A549 (cell line): ENCODE measurements at regions not wholly inside any gene's neighbourhood (a gene's known extent, or its start where the extent isn't known, plus 50 kb on each side); places are given as distances from the start of the nearest gene placed in this dataset.

Source experiments
- ATAC-seq, 2 experiments: fragments of 200-7000 bp in 1 of 2; fragments of >200 bp in 1 of 2; cut with Nextera tagmentation in 1 of 2; cut with Tn5 transposase in 1 of 2; 3 replicates each; pipeline versions ENCODE4 v1.8.0 to v1.9.1; 2018 to 2020; ENCODE audit warnings: mild to moderate bottlenecking in 1 of 2, moderate library complexity in 1 of 2
- CTCF ChIA-PET: fragments of 300-600 bp; sonication (Branson Sonifier 250); formaldehyde crosslinking; extraction: SDS; loops from one replicate; lab custom pipeline; 2021; ENCODE audit warnings: antibody characterized with exemption, inconsistent platforms; lab: Yijun Ruan, JAX
- POLR2A ChIA-PET: fragments of 350-600 bp; formaldehyde crosslinking; extraction: SDS; loops from one replicate; lab custom pipeline; 2021; ENCODE audit warnings: antibody characterized with exemption, inconsistent platforms; lab: Yijun Ruan, JAX
- DNase-seq, 2 experiments: peaks; one replicate each; pipeline versions ENCODE4 v3.0.0 to v3.0.0-alpha.2; 2011 to 2016; ENCODE audit warnings: low read depth in 1 of 2, low spot score in 1 of 2
- FAIRE-seq: peaks from 2 replicates; lab custom pipeline; 2011; peaks lifted over from hg19 to GRCh38; lab: Jason Lieb, UNC
- H3K27ac ChIP-seq, 2 experiments: fragments of >200 bp; sonication (Bioruptor Twin); formaldehyde crosslinking; 3 replicates each; pipeline ENCODE4 v1.5.1; 2016 to 2017
- H3K4me1 ChIP-seq: fragments of >200 bp; sonication (Bioruptor Twin); formaldehyde crosslinking; 3 replicates; pipeline ENCODE4 v1.6.1; 2016
- H3K4me2 ChIP-seq: fragments of >200 bp; sonication (Bioruptor Twin); formaldehyde crosslinking; 3 replicates; pipeline ENCODE4 v1.6.1; 2016
- H3K4me3 ChIP-seq: fragments of >200 bp; sonication (Bioruptor Twin); formaldehyde crosslinking; 3 replicates; pipeline ENCODE4 v1.5.1; 2016
- H3K9me3 ChIP-seq: fragments of >200 bp; sonication (Bioruptor Twin); formaldehyde crosslinking; 3 replicates; pipeline ENCODE4 v1.6.1; 2016
- ATOH8 ChIP-seq: fragments of 250-450 bp; sonication (Bioruptor Pico); IDR thresholded peaks from 2 replicates; pipeline ENCODE4 v1.5.0; 2020; ENCODE audit warnings: low read depth, mild to moderate bottlenecking, moderate library complexity
- BCL3 ChIP-seq: fragments of >200 bp; sonication (Bioruptor Twin); formaldehyde crosslinking; IDR thresholded peaks from 3 replicates; pipeline ENCODE4 v1.6.1; 2016
- BHLHE40 ChIP-seq: IDR thresholded peaks from 2 replicates; pipeline ENCODE4 v1.6.1; 2012; ENCODE audit warnings: low read depth, low read length, inconsistent platforms
- CHD2 ChIP-seq: fragments of 150-350 bp; IDR thresholded peaks from 2 replicates; pipeline ENCODE4 v1.6.1; 2014; ENCODE audit warnings: low read length; ENCODE audit not compliant: partially characterized antibody
- EHMT2 ChIP-seq: fragments of 200-600 bp; sonication (generic); IDR thresholded peaks from 2 replicates; pipeline ENCODE4 v1.6.1; 2016; ENCODE audit warnings: antibody characterized with exemption, low read depth, mild to moderate bottlenecking, moderate library complexity
- ELK1 ChIP-seq: fragments of 150-350 bp; IDR thresholded peaks from 2 replicates; pipeline ENCODE4 v1.6.1; 2014; ENCODE audit warnings: low read depth, mild to moderate bottlenecking, low read length
- ESRRA ChIP-seq: fragments of 150-350 bp; IDR thresholded peaks from 2 replicates; pipeline ENCODE4 v1.6.1; 2014; ENCODE audit warnings: mild to moderate bottlenecking, low read length, borderline replicate concordance
- FOSB ChIP-seq: fragments of 250-450 bp; sonication (Bioruptor Pico); IDR thresholded peaks from 2 replicates; pipeline ENCODE4 v1.5.0; 2020; ENCODE audit warnings: mild to moderate bottlenecking, moderate library complexity
- FOSL2 ChIP-seq, 2 experiments: fragments of 450-650 bp in 1 of 2; fragments of >200 bp in 1 of 2; sonication (Bioruptor Twin) in 1 of 2; formaldehyde crosslinking; IDR thresholded peaks; 2 replicates each; pipeline versions ENCODE4 v1.5.0 to v1.6.1; 2016 to 2020; ENCODE audit warnings: mild to moderate bottlenecking in 1 of 2, moderate library complexity in 1 of 2
- FOXS1 ChIP-seq: fragments of 250-450 bp; sonication (Bioruptor Pico); IDR thresholded peaks from 2 replicates; pipeline ENCODE4 v1.5.0; 2020; ENCODE audit warnings: mild to moderate bottlenecking, moderate library complexity
- HES2 ChIP-seq: fragments of >200 bp; sonication (Bioruptor Twin); formaldehyde crosslinking; IDR thresholded peaks from 2 replicates; pipeline ENCODE4 v1.6.1; 2016
- HEYL ChIP-seq: fragments of 250-450 bp; sonication (Bioruptor Pico); IDR thresholded peaks from 2 replicates; pipeline ENCODE4 v1.8.0; 2021; ENCODE audit warnings: mild to moderate bottlenecking, moderate library complexity
- KDM1A ChIP-seq: fragments of 200-600 bp; sonication (generic); IDR thresholded peaks from 2 replicates; pipeline ENCODE4 v1.6.1; 2016; ENCODE audit warnings: low read depth, mild to moderate bottlenecking
- MAZ ChIP-seq: fragments of 150-350 bp; IDR thresholded peaks from 2 replicates; pipeline ENCODE4 v1.6.1; 2014; ENCODE audit warnings: antibody characterized with exemption, low read depth, low read length, borderline replicate concordance
- MYC ChIP-seq: IDR thresholded peaks from 2 replicates; pipeline ENCODE4 v1.6.1; 2012; ENCODE audit warnings: mild to moderate bottlenecking, inconsistent platforms, low read length, improper control_type of control experiment, borderline replicate concordance
- NFE2L2 ChIP-seq: fragments of 150-350 bp; conservative IDR thresholded peaks from 2 replicates; pipeline ENCODE4 v1.6.1; 2014; ENCODE audit warnings: low read length
- PBX3 ChIP-seq: IDR thresholded peaks from 2 replicates; pipeline ENCODE4 v1.6.1; 2012
- PHF8 ChIP-seq: fragments of 200-600 bp; sonication (generic); IDR thresholded peaks from 2 replicates; pipeline ENCODE4 v1.6.1; 2016; ENCODE audit warnings: low read depth, mild to moderate bottlenecking, antibody characterized with exemption, moderate library complexity, borderline replicate concordance
- POLR2A ChIP-seq: IDR thresholded peaks from 2 replicates; pipeline ENCODE4 v1.6.1; 2012; ENCODE audit warnings: mild to moderate bottlenecking, low read length
- RAD21 ChIP-seq, 2 experiments: fragments of >200 bp in 1 of 2; sonication (Bioruptor Twin) in 1 of 2; formaldehyde crosslinking in 1 of 2; IDR thresholded peaks in 1 of 2; conservative IDR thresholded peaks in 1 of 2; 2 replicates in 1 of 2; 3 replicates in 1 of 2; pipeline ENCODE4 v1.6.1; 2012 to 2018; ENCODE audit warnings: inconsistent platforms in 1 of 2
- REST ChIP-seq: fragments of 200-600 bp; sonication (generic); IDR thresholded peaks from 2 replicates; pipeline ENCODE4 v1.6.1; 2016; ENCODE audit warnings: antibody characterized with exemption, mild to moderate bottlenecking, moderate library complexity
- RNF2 ChIP-seq: fragments of 200-600 bp; sonication (generic); IDR thresholded peaks from 2 replicates; pipeline ENCODE4 v1.6.1; 2016; ENCODE audit warnings: low read depth, mild to moderate bottlenecking, antibody characterized with exemption, moderate library complexity, borderline replicate concordance
- SMC3 ChIP-seq: fragments of >200 bp; sonication (Bioruptor Twin); formaldehyde crosslinking; IDR thresholded peaks from 3 replicates; pipeline ENCODE4 v1.6.1; 2018; ENCODE audit warnings: inconsistent platforms
- ZC3H11A ChIP-seq: fragments of 450-650 bp; IDR thresholded peaks from 2 replicates; pipeline ENCODE4 v1.6.1; 2014; ENCODE audit warnings: antibody characterized with exemption, mild to moderate bottlenecking
- WGBS: methylation state at CpG from one replicate; pipeline ENCODE4 v1.1.6; 2017; ENCODE audit errors: missing lambda C conversion rate; 5-methylcytosine and 5-hydroxymethylcytosine counted together

GRCh38 chr2:56500317-56500716 is 316.5 kb downstream of the CCDC85A start (continued):
- TF ChIP-seq REST (no peak), POLR2A (no peak), CHD2 (no peak), RAD21 (conservative IDR thresholded peaks at IDR 0.05 in 1 of 2, IDR thresholded peaks at IDR 0.05 in 1 of 2) (no peak)

- POLR2A ChIA-PET, result no interaction called here
- Histone ChIP-seq H3K4me2 (no peak overlapping the region), H3K4me3 (no peak overlapping the region)
- no peak for TF ChIP-seq ELK1
- no peak for TF ChIP-seq RAD21 (conservative IDR thresholded peaks at IDR 0.05 in 1 of 2, IDR thresholded peaks at IDR 0.05 in 1 of 2)
- TF ChIP-seq HES2, result no peak
- TF ChIP-seq FOSL2 (IDR thresholded peaks at IDR 0.05), result no peak
- no peak for TF ChIP-seq FOSL2 (CRISPR knock-in tag; IDR thresholded peaks at IDR 0.05)
- TF ChIP-seq SMC3, result no peak
- no peak for TF ChIP-seq ZC3H11A
- no peak for TF ChIP-seq BHLHE40
- no peak for TF ChIP-seq MAZ
- TF ChIP-seq POLR2A, result no peak
- TF ChIP-seq PHF8, result no peak
- TF ChIP-seq PBX3, result no peak
- TF ChIP-seq, all 56 proteins: peak for 0
- H3K27ac ChIP-seq, result no peak overlapping the region
- 85% methylated on average over 2 of the region's 2 CpGs for WGBS
- no peaks in the 10 kb centered on the region for H3K4me1 ChIP-seq
- H3K9me3 ChIP-seq, result no peaks in the 10 kb centered on the region
- no peak for ATAC-seq
- DNase-seq, result no peak
- no peak for FAIRE-seq
- CTCF ChIA-PET, result no interaction called here
These were observed 318.8 kb downstream of the CCDC85A start for GRCh38 chr2:56502616-56503015.

- no peak for DNase-seq
- ChIA-PET POLR2A (no interaction called here), CTCF (no interaction called here)
- FAIRE-seq, result no peak
- 41% methylated on average over 3 of the region's 3 CpGs for WGBS
- no peaks in the 10 kb centered on the region for H3K9me3 ChIP-seq
- TF ChIP-seq BCL3 (no peak), MYC (no peak), FOXS1 (CRISPR knock-in tag) (no peak), ESRRA (no peak), FOSB (CRISPR knock-in tag) (no peak), ATOH8 (no peak), NFE2L2 (no peak), PBX3 (no peak), EHMT2 (no peak), POLR2A (no peak), KDM1A (no peak), RNF2 (no peak), HEYL (CRISPR knock-in tag) (no peak)
- no peak for ATAC-seq
- no peak overlapping the region for H3K27ac ChIP-seq
- no peaks in the 10 kb centered on the region for H3K4me1 ChIP-seq
- no peak overlapping the region for H3K4me3 ChIP-seq
- H3K4me2 ChIP-seq, result no peak overlapping the region
These were observed 322.1 kb downstream of the CCDC85A start for GRCh38 chr2:56505885-56506284.
